Gastrocnemius medialis (tissue), 4 donors: ENCODE measurements at regions not wholly inside any gene's neighbourhood (a gene's known extent, or its start where the extent isn't known, plus 50 kb on each side); places are given as distances from the start of the nearest gene placed in this dataset.

Source experiments
- CTCF ChIP-seq, 5 experiments: fragments of 450-650 bp in 3 of 5; fragments of 200-600 bp in 2 of 5; sonication (generic) in 2 of 5; IDR thresholded peaks in 4 of 5; conservative IDR thresholded peaks in 1 of 5; 1 replicate in 4 of 5; 2 replicates in 1 of 5; pipeline ENCODE4 v1.5.1; 2016 to 2019; ENCODE audit warnings: antibody characterized with exemption in 5 of 5, mild to moderate bottlenecking in 3 of 5, moderate library complexity in 3 of 5
- POLR2A ChIP-seq, 2 donors: fragments of 450-650 bp; IDR thresholded peaks; one replicate each; pipeline ENCODE4 v1.6.1; 2017; ENCODE audit warnings: antibody characterized with exemption in 2 of 2, mild to moderate bottlenecking in 2 of 2, moderate library complexity in 2 of 2

- TF ChIP-seq CTCF (IDR thresholded peaks at IDR 0.05 in 4 of 5, conservative IDR thresholded peaks at IDR 0.05 in 1 of 5) (no peak), POLR2A (IDR thresholded peaks at IDR 0.05) (no peak)
Observed at GRCh38 chrX:147710301-147710700, 201.4 kb upstream of the FMR1 start.
